CD14-positive monocyte (primary cell): ENCODE measurements at regions not wholly inside any gene's neighbourhood (a gene's known extent, or its start where the extent isn't known, plus 50 kb on each side); places are given as distances from the start of the nearest gene placed in this dataset.

ENCODE experiments used
- DNase-seq, 3 donors: peaks; one replicate each; pipeline ENCODE4 v3.0.0-alpha.2; 2011 to 2022
- H2AFZ ChIP-seq: 2 replicates; pipeline ENCODE4 v1.6.0; 2012; ENCODE audit warnings: mild to moderate bottlenecking, low read depth, low read length, inconsistent platforms; ENCODE audit not compliant: insufficient read depth, poor library complexity, severe bottlenecking
- H3K27ac ChIP-seq, 2 donors: 1 replicate in 1 of 2; 2 replicates in 1 of 2; pipeline ENCODE4 v1.5.1; 2012 to 2013; ENCODE audit warnings: low read length in 2 of 2, control low read depth in 1 of 2, inconsistent platforms in 1 of 2, low read depth in 1 of 2, mild to moderate bottlenecking in 1 of 2
- H3K27me3 ChIP-seq, 2 donors: one replicate each; pipeline versions ENCODE4 v1.6.0 to v1.6.1; 2011 to 2013; ENCODE audit warnings: low read length in 2 of 2; ENCODE audit not compliant: control insufficient read depth in 2 of 2, insufficient read depth in 2 of 2
- H3K36me3 ChIP-seq, 2 donors: replicated peaks in 1 of 2; 1 replicate in 1 of 2; 2 replicates in 1 of 2; pipeline versions ENCODE4 v1.5.1 to v1.6.1; 2012 to 2013; ENCODE audit warnings: low read length in 2 of 2, control low read depth in 1 of 2, inconsistent platforms in 1 of 2, mild to moderate bottlenecking in 1 of 2; ENCODE audit not compliant: insufficient read depth in 2 of 2, control insufficient read depth in 1 of 2
- H3K4me1 ChIP-seq, 2 donors: 1 replicate in 1 of 2; 2 replicates in 1 of 2; pipeline versions ENCODE4 v1.5.1 to v1.6.1; 2012 to 2013; ENCODE audit warnings: low read length in 2 of 2, control low read depth in 1 of 2, inconsistent platforms in 1 of 2, mild to moderate bottlenecking in 1 of 2, moderate library complexity in 1 of 2; ENCODE audit not compliant: insufficient read depth in 2 of 2, control insufficient read depth in 1 of 2
- H3K4me2 ChIP-seq: replicated peaks from 2 replicates; pipeline ENCODE3; 2012; ENCODE audit warnings: low read length, moderate library complexity, mild to moderate bottlenecking; ENCODE audit not compliant: poor library complexity, severe bottlenecking; ENCODE audit errors: extremely low read depth
- H3K4me3 ChIP-seq, 3 experiments: fragments of 200-600 bp in 1 of 3; sonication (generic) in 1 of 3; replicated peaks in 1 of 3; 1 replicate in 2 of 3; 2 replicates in 1 of 3; pipeline ENCODE4 v1.5.1; 2011 to 2013; ENCODE audit warnings: low read length in 3 of 3, mild to moderate bottlenecking in 3 of 3, control low read depth in 2 of 3, low read depth in 2 of 3, inconsistent platforms in 1 of 3, moderate library complexity in 1 of 3
- H3K79me2 ChIP-seq: 2 replicates; pipeline ENCODE4 v1.6.0; 2012; ENCODE audit warnings: mild to moderate bottlenecking, control low read depth, inconsistent platforms, low read length, moderate library complexity; ENCODE audit not compliant: insufficient read depth
- H3K9ac ChIP-seq: 2 replicates; pipeline ENCODE4 v1.6.0; 2017; ENCODE audit warnings: low read length, mild to moderate bottlenecking; ENCODE audit not compliant: insufficient read depth, poor library complexity, severe bottlenecking
- H3K9me3 ChIP-seq, 2 donors: replicated peaks in 1 of 2; 1 replicate in 1 of 2; 2 replicates in 1 of 2; pipeline versions ENCODE4 v1.5.1 to v1.6.1; 2012 to 2013; ENCODE audit warnings: low read length in 2 of 2, control low read depth in 1 of 2; ENCODE audit not compliant: control insufficient read depth in 1 of 2, insufficient read depth in 1 of 2
- H4K20me1 ChIP-seq: 2 replicates; pipeline ENCODE4 v1.6.0; 2012; ENCODE audit warnings: mild to moderate bottlenecking, low read length, control low read depth, moderate library complexity; ENCODE audit not compliant: insufficient read depth
- H3K27ac Mint-ChIP-seq, 7 donors: one replicate each; pipeline ENCODE4 v1.8.0; 2020; ENCODE audit warnings: mild to moderate bottlenecking in 7 of 7, mixed read lengths in 7 of 7, moderate library complexity in 6 of 7, inconsistent platforms in 2 of 7
- H3K27me3 Mint-ChIP-seq, 3 donors: one replicate each; pipeline ENCODE4 v1.8.0; 2021 to 2022; ENCODE audit warnings: low read depth in 3 of 3, mild to moderate bottlenecking in 3 of 3, mixed read lengths in 3 of 3, moderate library complexity in 3 of 3, inconsistent platforms in 1 of 3
- H3K36me3 Mint-ChIP-seq, 2 donors: one replicate each; pipeline ENCODE4 v1.8.0; 2020; ENCODE audit warnings: mixed read lengths in 2 of 2, inconsistent platforms in 1 of 2, mild to moderate bottlenecking in 1 of 2
- H3K4me1 Mint-ChIP-seq: one replicate; pipeline ENCODE4 v1.8.0; 2020; ENCODE audit warnings: mild to moderate bottlenecking, mixed read lengths
- H3K4me3 Mint-ChIP-seq, 2 donors: one replicate each; pipeline ENCODE4 v1.8.0; 2020; ENCODE audit warnings: mild to moderate bottlenecking in 2 of 2, mixed read lengths in 2 of 2, moderate library complexity in 1 of 2
- H3K9me3 Mint-ChIP-seq, 7 donors: one replicate each; pipeline ENCODE4 v1.8.0; 2020 to 2022; ENCODE audit warnings: mixed read lengths in 7 of 7, mild to moderate bottlenecking in 6 of 7, moderate library complexity in 6 of 7, inconsistent platforms in 2 of 7
- CTCF ChIP-seq: fragments of 200-600 bp; IDR thresholded peaks from one replicate; pipeline ENCODE4 v1.8.0; 2022; ENCODE audit warnings: antibody characterized with exemption, mild to moderate bottlenecking
- WGBS: methylation state at CpG from one replicate; pipeline ENCODE4 v1.1.5; 2013; ENCODE audit warnings: missing lambda C conversion rate; ENCODE audit not compliant: insufficient coverage; 5-methylcytosine and 5-hydroxymethylcytosine counted together
- intact Hi-C, 2 donors: fragments of 100-400 bp; cut with micrococcal nuclease; formaldehyde crosslinking; loops; one replicate each; pipeline versions ENCODE4 v1.15.0 to v1.15.1; 2023

- H3K36me3 ChIP-seq: no peaks in the 10 kb centered on the region
- Mint-ChIP-seq H3K36me3 (no peaks in the 10 kb centered on the region), H3K4me3 (no peak overlapping the region), H3K27ac (no peak overlapping the region), H3K27me3 (no peaks in the 10 kb centered on the region), H3K4me1 (no peaks in the 10 kb centered on the region), H3K9me3 (peaks cover 0 to 16% (median 5%) of the 10 kb centered on the region in 7 donors)
- H4K20me1 ChIP-seq: no peaks in the 10 kb centered on the region
- no peaks in the 10 kb centered on the region for H3K79me2 ChIP-seq
- 100% methylated on average over 1 of the region's 2 CpGs for WGBS
- H3K27me3 ChIP-seq: no peaks in the 10 kb centered on the region
- H2AFZ ChIP-seq: no peak overlapping the region
- TF ChIP-seq CTCF: no peak
- H3K4me3 ChIP-seq: no peak overlapping the region
- H3K27ac ChIP-seq: no peak overlapping the region
- no peak overlapping the region for H3K9ac ChIP-seq
- no peak overlapping the region for H3K4me2 ChIP-seq
- intact Hi-C loops: no loop called here
- H3K4me1 ChIP-seq: no peaks in the 10 kb centered on the region
- DNase-seq: no peak
- H3K9me3 ChIP-seq: peaks cover 7 to 16% of the 10 kb centered on the region in 2 donors
Measured at GRCh38 chr5:6088706-6089105, 289.6 kb downstream of the MED10 start.

- Histone ChIP-seq H3K4me2 (no peak overlapping the region), H3K9ac (no peak overlapping the region), H3K36me3 (no peaks in the 10 kb centered on the region), H3K79me2 (no peaks in the 10 kb centered on the region), H2AFZ (no peak overlapping the region), H3K9me3 (peaks cover 7 to 16% of the 10 kb centered on the region in 2 donors), H3K4me1 (no peaks in the 10 kb centered on the region), H4K20me1 (no peaks in the 10 kb centered on the region), H3K27me3 (no peaks in the 10 kb centered on the region), H3K4me3 (no peak overlapping the region), H3K27ac (no peak overlapping the region)
- Mint-ChIP-seq H3K27ac (no peak overlapping the region), H3K36me3 (no peaks in the 10 kb centered on the region), H3K4me3 (no peak overlapping the region), H3K9me3 (peaks cover 0 to 15% (median 5%) of the 10 kb centered on the region in 7 donors), H3K4me1 (no peaks in the 10 kb centered on the region), H3K27me3 (no peaks in the 10 kb centered on the region)
- TF ChIP-seq CTCF: no peak
- DNase-seq: no peak
- intact Hi-C loops: no loop called here
- WGBS: 90% methylated on average over 12 of the region's 12 CpGs
Measured at GRCh38 chr5:6087576-6087975, 290.8 kb downstream of the MED10 start.
